ENCODE measurements at regions not wholly inside any gene's neighbourhood (a gene's known extent, or its start where the extent isn't known, plus 50 kb on each side); places are given as distances from the start of the nearest gene placed in this dataset.

DNA sequence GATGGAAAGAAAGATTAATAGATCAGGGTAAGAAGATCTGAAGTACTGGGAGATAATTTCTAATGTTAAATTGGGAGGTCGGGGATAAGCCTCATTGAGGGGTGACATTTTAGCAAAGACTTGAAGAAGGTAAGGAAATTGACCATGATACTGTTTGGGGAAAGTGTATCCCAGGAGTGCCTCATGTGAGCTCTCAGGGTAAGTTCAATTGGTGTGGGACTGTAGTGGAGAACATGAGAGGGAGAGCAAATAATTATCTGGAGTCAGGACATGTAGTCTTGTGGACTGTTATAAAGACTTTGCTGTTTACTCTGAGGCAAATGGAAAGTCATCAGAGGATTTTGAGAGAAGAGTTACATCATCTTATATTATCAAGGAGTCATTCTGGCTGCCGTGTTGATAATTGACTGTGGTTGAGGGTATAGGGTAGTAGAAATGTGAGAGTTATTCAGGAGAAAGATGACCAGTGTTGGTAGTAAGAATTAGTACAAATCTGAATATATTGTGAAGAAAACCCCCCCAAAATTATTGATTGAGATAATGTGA is 624.4 kb downstream of the ADCYAP1 start:
- Histone ChIP-seq H2BK12ac (ENCODE audit: low read length) (no peak overlapping the region), H3K4ac (ENCODE audit: low read depth, low read length) (no peak overlapping the region), H3K79me1 (ENCODE audit: low read length) (no peaks in the 10 kb centered on the region), H3K9me3 (ENCODE audit: insufficient read depth, low read depth, low read length) (no peaks in the 10 kb centered on the region), H4K91ac (ENCODE audit: low read depth, low read length) (no peak overlapping the region), H3K4me1 (ENCODE audit: control insufficient read depth in 1 of 2, insufficient read depth in 2 of 2, low read length in 2 of 2) (no peaks in the 10 kb centered on the region), H3K14ac (ENCODE audit: low read length) (no peak overlapping the region), H2BK5ac (ENCODE audit: low read depth, low read length, poor library complexity) (no peak overlapping the region), H3K27me3 (ENCODE audit: insufficient read depth, low read length) (no peaks in the 10 kb centered on the region), H3K4me2 (ENCODE audit: low read length) (no peak overlapping the region), H3K79me2 (ENCODE audit: control insufficient read depth, insufficient read depth, low read length, poor library complexity) (no peaks in the 10 kb centered on the region), H2BK120ac (ENCODE audit: insufficient read depth, low read length, poor library complexity) (no peak overlapping the region), H3K27ac (ENCODE audit: low read depth, low read length) (no peak overlapping the region), H2AK5ac (ENCODE audit: low read length) (no peak overlapping the region), H3K36me3 (ENCODE audit: control insufficient read depth in 1 of 2, insufficient read depth in 2 of 2, low read length in 2 of 2) (no peaks in the 10 kb centered on the region), H3K18ac (ENCODE audit: low read length) (no peak overlapping the region), H4K12ac (ENCODE audit: low read depth, low read length) (no peak overlapping the region), H3K4me3 (ENCODE audit: low read depth, low read length) (no peak overlapping the region), H4K8ac (ENCODE audit: low read depth, low read length) (no peak overlapping the region), H2AFZ (ENCODE audit: insufficient read depth, low read length, poor library complexity) (no peak overlapping the region), H3K23ac (ENCODE audit: low read length) (no peak overlapping the region), H3K9ac (ENCODE audit: low read length) (no peak overlapping the region)
- no CpG with 5 or more reads among the region's 2 CpGs for WGBS (ENCODE audit: extremely low coverage, insufficient coverage, insufficient read length)
- DNase-seq, result no peak

DNA sequence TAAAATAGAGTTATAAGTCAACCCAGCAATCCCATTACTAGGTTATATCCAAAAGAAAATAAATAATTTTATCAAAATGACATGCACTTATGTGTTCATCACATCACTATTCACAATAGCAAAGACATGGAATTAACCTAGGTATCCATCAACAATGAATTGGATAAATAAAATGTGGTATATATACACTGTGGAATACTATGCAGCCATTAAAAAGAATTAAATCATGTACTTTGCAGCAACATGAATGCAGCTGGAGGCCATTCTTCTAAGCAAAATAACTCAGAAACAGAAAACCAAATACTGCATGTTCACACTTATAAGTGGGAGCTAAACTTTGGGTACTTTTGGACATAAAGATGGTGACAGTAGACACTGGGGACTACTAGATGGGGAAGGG is 626.0 kb downstream of the ADCYAP1 start:
- H2AFZ ChIP-seq (ENCODE audit: insufficient read depth, low read length, poor library complexity), result no peak overlapping the region

DNA sequence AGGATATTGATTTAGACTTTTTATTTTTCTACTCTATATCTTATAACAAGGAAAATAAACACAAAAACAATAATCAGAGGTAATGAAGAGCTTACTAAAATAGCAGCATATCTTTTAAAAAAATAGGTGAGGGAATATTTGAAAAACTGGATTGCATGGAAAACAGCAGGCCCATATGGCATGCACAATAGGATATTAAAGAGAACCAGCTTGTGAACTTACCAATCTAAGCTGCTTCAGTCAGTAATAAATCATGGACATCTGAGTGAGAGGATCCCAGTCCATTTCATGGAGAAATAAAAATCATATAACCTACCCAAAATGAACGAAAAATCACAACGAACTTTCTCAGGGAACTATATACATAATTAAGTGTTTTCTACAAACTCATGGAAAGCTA is 634.6 kb downstream of the ADCYAP1 start:
- Histone ChIP-seq H3K23ac (ENCODE audit: low read length) (no peak overlapping the region), H4K91ac (ENCODE audit: low read depth, low read length) (no peak overlapping the region), H3K4ac (ENCODE audit: low read depth, low read length) (no peak overlapping the region), H2BK12ac (ENCODE audit: low read length) (no peak overlapping the region), H3K79me1 (ENCODE audit: low read length) (no peaks in the 10 kb centered on the region), H3K27ac (ENCODE audit: low read depth, low read length) (no peak overlapping the region), H3K9me3 (ENCODE audit: insufficient read depth, low read depth, low read length) (no peaks in the 10 kb centered on the region), H2AK5ac (ENCODE audit: low read length) (no peak overlapping the region), H3K9ac (ENCODE audit: low read length) (no peak overlapping the region), H2BK120ac (ENCODE audit: insufficient read depth, low read length, poor library complexity) (no peak overlapping the region), H4K8ac (ENCODE audit: low read depth, low read length) (no peak overlapping the region), H4K12ac (ENCODE audit: low read depth, low read length) (no peak overlapping the region), H3K4me1 (ENCODE audit: control insufficient read depth in 1 of 2, insufficient read depth in 2 of 2, low read length in 2 of 2) (no peaks in the 10 kb centered on the region), H3K4me3 (ENCODE audit: low read depth, low read length) (no peak overlapping the region), H3K36me3 (ENCODE audit: control insufficient read depth in 1 of 2, insufficient read depth in 2 of 2, low read length in 2 of 2) (no peaks in the 10 kb centered on the region), H3K14ac (ENCODE audit: low read length) (no peak overlapping the region), H3K79me2 (ENCODE audit: control insufficient read depth, insufficient read depth, low read length, poor library complexity) (no peaks in the 10 kb centered on the region), H3K4me2 (ENCODE audit: low read length) (no peak overlapping the region), H2AFZ (ENCODE audit: insufficient read depth, low read length, poor library complexity) (no peak overlapping the region), H2BK5ac (ENCODE audit: low read depth, low read length, poor library complexity) (no peak overlapping the region), H3K27me3 (ENCODE audit: insufficient read depth, low read length) (no peaks in the 10 kb centered on the region), H3K18ac (ENCODE audit: low read length) (no peak overlapping the region)
- no CpG with 5 or more reads among the region's 2 CpGs for WGBS (ENCODE audit: extremely low coverage, insufficient coverage, insufficient read length)
- DNase-seq, result no peak

More for the DNA sequence above, 626.0 kb downstream of the ADCYAP1 start:
- Histone ChIP-seq H3K9me3 (ENCODE audit: insufficient read depth, low read depth, low read length) (no peaks in the 10 kb centered on the region), H3K4me3 (ENCODE audit: low read depth, low read length) (no peak overlapping the region), H3K79me1 (ENCODE audit: low read length) (no peaks in the 10 kb centered on the region), H2BK120ac (ENCODE audit: insufficient read depth, low read length, poor library complexity) (no peak overlapping the region), H3K36me3 (ENCODE audit: control insufficient read depth in 1 of 2, insufficient read depth in 2 of 2, low read length in 2 of 2) (no peaks in the 10 kb centered on the region), H3K9ac (ENCODE audit: low read length) (no peak overlapping the region), H2BK5ac (ENCODE audit: low read depth, low read length, poor library complexity) (no peak overlapping the region), H3K4me2 (ENCODE audit: low read length) (no peak overlapping the region), H4K91ac (ENCODE audit: low read depth, low read length) (no peak overlapping the region), H4K12ac (ENCODE audit: low read depth, low read length) (no peak overlapping the region), H3K18ac (ENCODE audit: low read length) (no peak overlapping the region), H3K27ac (ENCODE audit: low read depth, low read length) (no peak overlapping the region), H2BK12ac (ENCODE audit: low read length) (no peak overlapping the region), H3K4ac (ENCODE audit: low read depth, low read length) (no peak overlapping the region), H3K79me2 (ENCODE audit: control insufficient read depth, insufficient read depth, low read length, poor library complexity) (no peaks in the 10 kb centered on the region), H2AK5ac (ENCODE audit: low read length) (no peak overlapping the region), H3K14ac (ENCODE audit: low read length) (no peak overlapping the region), H3K4me1 (ENCODE audit: control insufficient read depth in 1 of 2, insufficient read depth in 2 of 2, low read length in 2 of 2) (no peaks in the 10 kb centered on the region), H3K27me3 (ENCODE audit: insufficient read depth, low read length) (no peaks in the 10 kb centered on the region), H4K8ac (ENCODE audit: low read depth, low read length) (no peak overlapping the region), H3K23ac (ENCODE audit: low read length) (no peak overlapping the region)
- no peak for DNase-seq

DNA sequence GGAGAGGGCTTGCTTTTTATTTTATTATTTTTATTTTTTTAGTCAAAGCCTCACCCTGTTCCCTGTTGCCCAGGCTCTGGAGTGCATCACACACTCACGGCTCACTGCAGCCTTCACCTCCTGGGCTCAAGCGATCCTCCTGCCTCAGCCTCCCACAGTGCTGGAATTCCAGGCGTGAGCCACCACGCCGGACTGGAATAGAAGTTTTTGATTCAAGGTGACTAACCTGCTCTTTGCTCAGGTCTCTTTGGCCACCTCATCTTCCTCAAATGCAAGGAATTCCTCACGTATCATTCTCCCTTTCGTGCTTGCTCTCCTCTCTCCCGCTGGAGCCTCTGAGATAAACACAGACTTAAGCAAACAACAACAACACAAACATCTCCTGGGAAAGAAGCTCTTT is 636.8 kb downstream of the ADCYAP1 start:
- no peak overlapping the region for H2BK5ac ChIP-seq (ENCODE audit: low read depth, low read length, poor library complexity)
- no peak overlapping the region for H3K4me3 ChIP-seq (ENCODE audit: low read depth, low read length)
- no peak overlapping the region for H3K23ac ChIP-seq (ENCODE audit: low read length)
- H2AFZ ChIP-seq (ENCODE audit: insufficient read depth, low read length, poor library complexity), result no peak overlapping the region
- H2BK120ac ChIP-seq (ENCODE audit: insufficient read depth, low read length, poor library complexity), result no peak overlapping the region
- H4K8ac ChIP-seq (ENCODE audit: low read depth, low read length), result no peak overlapping the region
- H3K4me2 ChIP-seq (ENCODE audit: low read length), result no peak overlapping the region
- no peak overlapping the region for H3K27ac ChIP-seq (ENCODE audit: low read depth, low read length)
- DNase-seq, result peak; percentile 54 to 81
- no peaks in the 10 kb centered on the region for H3K9me3 ChIP-seq (ENCODE audit: insufficient read depth, low read depth, low read length)
- no peak overlapping the region for H4K91ac ChIP-seq (ENCODE audit: low read depth, low read length)
- no peak overlapping the region for H3K4ac ChIP-seq (ENCODE audit: low read depth, low read length)
- no peaks in the 10 kb centered on the region for H3K27me3 ChIP-seq (ENCODE audit: insufficient read depth, low read length)
- no peaks in the 10 kb centered on the region for H3K36me3 ChIP-seq (ENCODE audit: control insufficient read depth in 1 of 2, insufficient read depth in 2 of 2, low read length in 2 of 2)
- no peak overlapping the region for H4K12ac ChIP-seq (ENCODE audit: low read depth, low read length)
- no peak overlapping the region for H2AK5ac ChIP-seq (ENCODE audit: low read length)
- no CpG with 5 or more reads among the region's 8 CpGs for WGBS (ENCODE audit: extremely low coverage, insufficient coverage, insufficient read length)
- H3K79me2 ChIP-seq (ENCODE audit: control insufficient read depth, insufficient read depth, low read length, poor library complexity), result no peaks in the 10 kb centered on the region
- H2BK12ac ChIP-seq (ENCODE audit: low read length), result no peak overlapping the region
- H3K9ac ChIP-seq (ENCODE audit: low read length), result no peak overlapping the region
- no peak overlapping the region for H3K18ac ChIP-seq (ENCODE audit: low read length)
- no peaks in the 10 kb centered on the region for H3K4me1 ChIP-seq (ENCODE audit: control insufficient read depth in 1 of 2, insufficient read depth in 2 of 2, low read length in 2 of 2)
- no peaks in the 10 kb centered on the region for H3K79me1 ChIP-seq (ENCODE audit: low read length)
- no peak overlapping the region for H3K14ac ChIP-seq (ENCODE audit: low read length)

Measured in trophoblast cell (in vitro differentiated cells and primary cell).